ACHN (cell line): ENCODE measurements at regions not wholly inside any gene's neighbourhood (a gene's known extent, or its start where the extent isn't known, plus 50 kb on each side); places are given as distances from the start of the nearest gene placed in this dataset.

ENCODE experiments used
- DNase-seq: peaks from one replicate; pipeline ENCODE4 v3.0.0-alpha.2; 2015
- in situ Hi-C: cut with HindIII; loops from 2 replicates; pipeline ENCODE4 v1.10.0; 2017; ENCODE audit warnings: low sequenced_read_pairs, low pct_ligation_motif_present, low pct_unique_long_range_greater_than_20kb

GRCh38 chr7:153388611-153389010 is 629.1 kb downstream of the ACTR3B start:
- in situ Hi-C loops, result no loop called here
- no peak for DNase-seq

- no peak for DNase-seq
- in situ Hi-C loops, result no loop called here
Observed at GRCh38 chr7:153389261-153389660, 629.7 kb downstream of the ACTR3B start.

DNA sequence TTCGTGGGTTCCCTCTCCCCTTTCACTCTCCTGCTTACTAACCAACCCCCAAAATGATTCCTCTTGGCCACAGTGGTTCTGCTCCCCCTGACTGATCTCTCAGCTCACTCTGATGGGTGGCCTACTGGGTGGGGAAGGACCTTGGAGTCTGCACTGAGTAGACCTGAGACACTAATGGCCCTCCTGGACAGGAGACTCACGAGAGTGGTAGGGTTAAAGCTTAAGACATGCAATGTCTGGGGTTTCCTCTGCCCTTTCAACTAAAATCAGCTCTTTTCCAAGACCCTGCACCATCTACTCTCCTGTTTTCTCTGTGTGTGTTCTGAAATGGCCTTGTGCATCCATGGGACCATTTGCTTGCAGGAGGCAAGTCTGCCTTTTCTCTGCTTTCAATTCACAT is 631.4 kb downstream of the ACTR3B start:
- in situ Hi-C loops, result no loop called here
- DNase-seq, result no peak

- in situ Hi-C loops, result no loop called here
Observed at GRCh38 chr7:153392726-153393125, 633.2 kb downstream of the ACTR3B start.

GRCh38 chr7:153393666-153394065 is 634.1 kb downstream of the ACTR3B start:
- in situ Hi-C loops, result no loop called here
- DNase-seq, result no peak

More at GRCh38 chr7:153392726-153393125, 633.2 kb downstream of the ACTR3B start:
- DNase-seq, result no peak

- in situ Hi-C loops, result no loop called here
- DNase-seq, result no peak
Observed at GRCh38 chr7:153396475-153396874, 636.9 kb downstream of the ACTR3B start.

DNA sequence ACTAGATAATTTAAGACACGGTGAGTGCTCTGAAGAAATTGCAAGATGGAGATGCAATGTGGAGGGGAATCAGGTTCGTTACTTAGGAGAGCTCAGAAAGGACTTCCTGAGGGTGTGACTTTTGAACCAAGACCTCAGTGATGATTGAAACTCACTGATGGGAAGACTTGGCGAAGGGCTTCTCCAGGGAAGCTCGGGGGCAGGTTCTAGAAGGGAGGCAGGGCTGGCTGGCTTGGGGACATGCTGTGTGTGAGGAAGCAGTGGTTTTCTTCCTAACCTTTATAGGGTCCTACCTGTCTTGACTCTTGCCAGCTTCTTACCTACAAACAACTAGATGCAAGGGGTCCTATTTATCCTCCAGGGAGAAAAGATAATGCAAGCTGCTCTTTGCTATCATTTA is 637.9 kb downstream of the ACTR3B start:
- in situ Hi-C loops, result no loop called here
- DNase-seq, result no peak

- no peak for DNase-seq
- in situ Hi-C loops, result no loop called here
Observed at GRCh38 chr7:153397906-153398305, 638.4 kb downstream of the ACTR3B start.

- no peak for DNase-seq
- in situ Hi-C loops, result no loop called here
Observed at GRCh38 chr7:153398370-153398769, 638.8 kb downstream of the ACTR3B start.

DNA sequence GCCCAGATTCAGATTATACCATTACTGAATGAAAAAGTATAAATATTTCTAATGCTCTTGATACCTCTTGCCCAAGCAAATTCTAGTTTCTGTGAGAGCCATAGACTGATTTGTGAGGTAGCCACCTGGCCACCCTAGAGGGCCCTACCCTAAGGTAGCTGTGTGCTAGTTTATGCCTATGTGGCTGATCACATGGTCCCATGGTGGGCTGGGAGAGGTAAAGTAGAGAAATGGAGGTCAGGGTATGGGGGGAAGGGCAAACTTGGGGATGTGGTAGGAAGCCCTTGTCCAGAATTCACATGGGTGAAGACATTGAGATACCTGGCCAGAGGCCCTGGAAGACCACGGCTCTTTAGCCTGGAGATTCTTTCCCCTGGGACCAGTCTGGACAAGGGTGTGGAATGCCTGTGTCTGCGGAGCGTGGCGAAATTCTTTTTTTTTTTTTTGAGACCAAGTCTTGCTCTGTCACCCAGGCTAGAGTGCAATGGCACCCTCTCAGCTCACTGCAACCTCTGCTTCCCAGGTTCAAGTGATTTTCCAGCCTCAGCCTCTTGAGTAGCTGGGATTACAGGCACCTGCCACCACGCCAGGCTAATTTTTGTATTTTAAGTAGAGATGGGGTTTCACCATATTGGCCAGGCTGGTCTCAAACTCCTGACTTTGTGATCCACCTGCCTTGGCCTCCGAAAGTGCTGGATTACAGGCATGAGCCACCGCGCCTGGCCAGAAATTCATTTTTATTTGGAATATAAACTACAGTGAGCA is 639.4 kb downstream of the ACTR3B start:
- in situ Hi-C loops, result no loop called here

DNA sequence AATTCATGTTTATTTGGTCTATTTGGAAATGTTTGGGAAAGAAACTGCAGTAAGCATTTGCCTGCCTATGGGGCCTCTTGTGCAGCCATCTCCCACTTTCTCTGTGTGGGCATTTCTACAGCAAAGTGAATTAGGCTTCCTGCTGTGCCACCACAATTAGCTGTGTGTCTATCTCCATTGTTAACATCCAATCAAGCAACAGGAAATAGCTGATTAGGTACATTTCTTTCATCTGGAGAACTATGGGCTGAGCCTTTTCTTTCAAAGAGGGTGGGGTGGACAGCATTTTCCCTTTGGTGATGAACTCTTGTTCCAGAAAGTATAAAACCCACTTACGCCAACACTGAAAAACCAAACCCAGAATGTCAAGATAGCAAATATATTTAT is 640.0 kb downstream of the ACTR3B start:
- in situ Hi-C loops, result no loop called here

More for the DNA sequence above, 639.4 kb downstream of the ACTR3B start:
- DNase-seq, result no peak

DNA sequence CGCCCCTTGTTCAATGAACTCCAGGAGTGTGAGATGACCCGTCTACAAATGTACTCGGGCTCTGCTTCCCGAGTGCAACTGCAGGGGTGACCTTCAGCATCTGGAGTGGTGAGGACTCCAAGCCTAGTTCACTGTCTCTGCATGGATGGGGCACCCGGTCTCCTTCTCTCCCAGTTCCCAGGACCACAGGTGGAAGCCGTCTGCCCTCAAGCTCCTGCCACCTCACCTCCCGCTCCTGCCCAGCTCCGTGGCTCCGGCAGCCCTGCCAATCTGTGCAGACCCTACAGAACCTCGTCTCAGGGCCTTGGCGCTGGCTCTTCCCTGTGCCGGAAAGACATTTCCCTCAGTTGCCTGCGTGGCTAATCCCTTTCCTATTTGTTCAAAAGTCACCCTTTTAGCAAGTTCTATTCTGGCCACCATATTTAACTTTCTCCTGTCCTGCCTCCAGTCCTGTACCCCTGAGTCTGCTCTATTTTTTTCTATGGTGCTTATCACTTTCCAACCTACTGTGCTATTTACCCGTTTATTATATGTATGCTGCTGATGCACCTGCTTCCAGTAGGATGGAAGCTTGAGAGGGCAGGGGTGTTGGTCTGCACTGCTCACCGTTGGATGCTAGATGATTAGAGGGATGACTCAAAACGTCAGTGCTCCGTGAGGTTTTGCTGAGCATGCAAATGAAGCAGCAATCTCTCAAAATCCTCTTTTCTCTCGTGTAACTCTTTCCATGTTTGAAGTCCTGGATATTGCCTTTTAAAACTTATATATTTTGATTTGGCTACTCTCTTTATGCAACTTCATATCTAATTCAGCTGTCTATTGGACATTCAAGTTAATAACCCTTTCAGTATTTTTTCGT is 641.4 kb downstream of the ACTR3B start:
- in situ Hi-C loops, result no loop called here
- DNase-seq, result no peak

More for the DNA sequence above, 640.0 kb downstream of the ACTR3B start:
- DNase-seq, result no peak

GRCh38 chr7:153401795-153402720 is 642.5 kb downstream of the ACTR3B start:
- no peak for DNase-seq
- in situ Hi-C loops, result no loop called here

DNA sequence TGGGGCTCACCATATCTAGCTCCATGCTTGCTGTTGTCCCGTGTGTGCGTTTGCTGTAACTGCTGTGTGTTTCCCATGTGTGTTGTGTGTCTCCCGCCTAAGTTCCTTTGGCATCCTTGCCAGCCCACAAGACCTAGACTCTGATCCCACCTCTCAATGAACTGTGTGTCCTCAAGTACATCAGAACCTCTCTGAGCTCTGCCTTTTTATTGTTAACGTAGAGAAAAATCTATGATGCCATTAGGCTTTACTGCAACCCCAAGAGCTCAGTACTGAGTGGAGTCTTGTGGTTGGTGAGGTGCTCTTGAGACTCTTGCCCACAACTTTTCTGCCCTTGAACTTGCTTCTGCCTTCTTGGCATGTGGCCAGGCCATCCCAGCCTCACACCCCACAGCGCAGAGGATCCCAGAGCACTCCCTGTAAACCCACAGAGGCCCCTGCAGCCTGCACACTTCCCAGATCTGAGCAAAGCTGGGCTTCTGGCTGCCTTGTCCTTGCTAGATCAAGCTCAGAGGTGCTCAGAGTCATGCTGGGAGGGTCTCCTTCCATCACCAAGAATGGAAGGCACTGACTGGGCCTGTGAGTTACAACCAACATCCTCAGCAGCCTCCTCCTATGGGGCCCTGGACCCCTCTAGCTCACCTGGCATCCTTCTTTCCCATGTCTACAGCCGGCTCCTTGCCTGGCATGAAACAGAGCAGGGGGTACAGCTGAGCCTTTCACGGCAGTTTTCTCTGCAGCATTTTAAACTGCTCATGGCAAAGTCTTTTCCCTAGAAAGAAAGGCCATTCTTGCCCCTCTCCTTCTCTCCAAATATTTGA is 643.4 kb downstream of the ACTR3B start:
- in situ Hi-C loops, result no loop called here
- no peak for DNase-seq

- no peak for DNase-seq
- in situ Hi-C loops, result no loop called here
Observed at GRCh38 chr7:153404124-153404523, 644.6 kb downstream of the ACTR3B start.

- in situ Hi-C loops, result no loop called here
- DNase-seq, result no peak
Observed at GRCh38 chr7:153404781-153405279, 645.3 kb downstream of the ACTR3B start.

DNA sequence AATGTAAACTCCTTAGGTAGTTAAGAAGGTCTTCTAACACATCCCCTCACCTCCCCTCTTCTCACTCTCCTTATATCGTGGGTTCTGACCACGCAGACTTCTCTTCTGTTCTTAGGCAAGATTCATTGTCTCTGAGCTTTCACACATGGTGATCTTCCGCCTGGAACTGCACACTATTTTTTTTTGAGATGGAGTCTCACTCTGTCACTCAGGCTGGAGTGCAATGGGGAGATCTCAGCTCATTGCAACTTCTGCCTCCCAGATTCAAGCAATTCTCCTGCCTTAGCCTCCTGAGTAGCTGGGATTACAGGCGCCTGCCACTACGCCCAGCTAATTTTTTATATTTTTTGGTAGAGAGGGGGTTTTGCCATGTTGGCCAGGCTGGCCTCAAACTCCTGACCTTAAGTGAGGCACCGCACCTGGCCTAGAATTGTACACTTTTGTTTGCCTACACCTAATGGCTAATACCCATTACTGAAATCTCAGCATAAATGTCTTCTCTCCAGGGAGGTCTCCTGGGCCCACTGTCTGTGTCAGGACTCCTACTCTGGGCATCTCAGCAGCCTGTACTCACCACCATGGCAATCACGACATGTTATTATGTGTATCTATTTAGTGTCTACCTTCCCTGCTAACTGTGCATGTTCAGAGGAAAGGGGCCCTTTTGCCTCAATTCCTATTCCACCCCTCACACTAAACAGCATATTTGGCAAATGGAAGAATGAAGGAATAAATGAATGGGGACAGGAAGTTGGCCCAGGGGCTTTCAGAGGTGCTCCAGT is 646.3 kb upstream of the DPP6 start:
- DNase-seq, result no peak
- in situ Hi-C loops, result no loop called here
